ENCODE measurements at regions not wholly inside any gene's neighbourhood (a gene's known extent, or its start where the extent isn't known, plus 50 kb on each side); places are given as distances from the start of the nearest gene placed in this dataset.

GRCh38 chr13:63433546-63434150 is 2018.0 kb upstream of the PCDH20 start:
- Mint-ChIP-seq H3K36me3 (no peaks in the 10 kb centered on the region), H3K27ac (no peak overlapping the region), H3K9me3 (no peaks in the 10 kb centered on the region), H3K4me3 (no peak overlapping the region), H3K4me1 (no peaks in the 10 kb centered on the region), H3K27me3 (no peaks in the 10 kb centered on the region)
- CTCF ChIA-PET = no interaction called here
- DNase-seq = no peak

- no peak for DNase-seq
- no peaks in the 10 kb centered on the region for H3K36me3 Mint-ChIP-seq
- H3K4me1 Mint-ChIP-seq = no peaks in the 10 kb centered on the region
- H3K27me3 Mint-ChIP-seq = no peaks in the 10 kb centered on the region
- no peak overlapping the region for H3K4me3 Mint-ChIP-seq
- peaks cover 7% of the 10 kb centered on the region for H3K9me3 Mint-ChIP-seq
- no peak overlapping the region for H3K27ac Mint-ChIP-seq
- CTCF ChIA-PET = no interaction called here
These were observed 2011.5 kb upstream of the PCDH20 start for GRCh38 chr13:63427170-63427569.

- CTCF ChIA-PET = no interaction called here
- H3K4me1 Mint-ChIP-seq = no peaks in the 10 kb centered on the region
- DNase-seq = no peak
- no peak overlapping the region for H3K27ac Mint-ChIP-seq
- H3K9me3 Mint-ChIP-seq = peaks cover 10% of the 10 kb centered on the region
- no peaks in the 10 kb centered on the region for H3K36me3 Mint-ChIP-seq
- no peak overlapping the region for H3K4me3 Mint-ChIP-seq
- no peaks in the 10 kb centered on the region for H3K27me3 Mint-ChIP-seq
These were observed 2009.5 kb upstream of the PCDH20 start for GRCh38 chr13:63425131-63425530.

- CTCF ChIA-PET = no interaction called here
- no peaks in the 10 kb centered on the region for H3K36me3 Mint-ChIP-seq
- H3K4me1 Mint-ChIP-seq = no peaks in the 10 kb centered on the region
These were observed 2005.5 kb upstream of the PCDH20 start for GRCh38 chr13:63421123-63421522.

GRCh38 chr13:63420685-63421084 is 2005.0 kb upstream of the PCDH20 start:
- Mint-ChIP-seq H3K9me3 (peaks cover 11% of the 10 kb centered on the region), H3K27ac (no peak overlapping the region), H3K4me3 (no peak overlapping the region), H3K27me3 (no peaks in the 10 kb centered on the region), H3K36me3 (no peaks in the 10 kb centered on the region), H3K4me1 (no peaks in the 10 kb centered on the region)
- CTCF ChIA-PET = no interaction called here
- DNase-seq = no peak

More at GRCh38 chr13:63421123-63421522, 2005.5 kb upstream of the PCDH20 start:
- no peaks in the 10 kb centered on the region for H3K27me3 Mint-ChIP-seq
- no peak for DNase-seq
- no peak overlapping the region for H3K27ac Mint-ChIP-seq
- H3K9me3 Mint-ChIP-seq = peaks cover 11% of the 10 kb centered on the region
- H3K4me3 Mint-ChIP-seq = no peak overlapping the region

GRCh38 chr13:63414247-63414646 is 1998.6 kb upstream of the PCDH20 start:
- no peak overlapping the region for H3K4me3 Mint-ChIP-seq
- no peaks in the 10 kb centered on the region for H3K36me3 Mint-ChIP-seq
- no peak overlapping the region for H3K27ac Mint-ChIP-seq
- CTCF ChIA-PET = no interaction called here
- peaks cover 2% of the 10 kb centered on the region for H3K9me3 Mint-ChIP-seq
- no peaks in the 10 kb centered on the region for H3K4me1 Mint-ChIP-seq
- no peak for DNase-seq
- no peaks in the 10 kb centered on the region for H3K27me3 Mint-ChIP-seq

- Mint-ChIP-seq H3K27me3 (no peaks in the 10 kb centered on the region), H3K27ac (no peak overlapping the region), H3K4me3 (no peak overlapping the region), H3K4me1 (no peaks in the 10 kb centered on the region), H3K9me3 (peaks cover 4% of the 10 kb centered on the region), H3K36me3 (no peaks in the 10 kb centered on the region)
- CTCF ChIA-PET = no interaction called here
- DNase-seq = no peak
These were observed 1994.2 kb upstream of the PCDH20 start for GRCh38 chr13:63409791-63410351.

GRCh38 chr13:63408331-63409189 is 1992.9 kb upstream of the PCDH20 start:
- Mint-ChIP-seq H3K36me3 (no peaks in the 10 kb centered on the region), H3K27me3 (no peaks in the 10 kb centered on the region), H3K4me3 (no peak overlapping the region), H3K27ac (no peak overlapping the region), H3K9me3 (peaks cover 5% of the 10 kb centered on the region), H3K4me1 (no peaks in the 10 kb centered on the region)
- DNase-seq = no peak
- CTCF ChIA-PET = no interaction called here

GRCh38 chr13:63403733-63404132 is 1988.1 kb upstream of the PCDH20 start:
- Mint-ChIP-seq H3K4me3 (no peak overlapping the region), H3K9me3 (peaks cover 8% of the 10 kb centered on the region), H3K4me1 (no peaks in the 10 kb centered on the region), H3K27me3 (no peaks in the 10 kb centered on the region), H3K36me3 (no peaks in the 10 kb centered on the region), H3K27ac (no peak overlapping the region)
- CTCF ChIA-PET = no interaction called here
- no peak for DNase-seq

GRCh38 chr13:63396746-63397145 is 1981.1 kb upstream of the PCDH20 start:
- H3K9me3 Mint-ChIP-seq = peaks cover 3% of the 10 kb centered on the region
- no peaks in the 10 kb centered on the region for H3K27me3 Mint-ChIP-seq
- no peaks in the 10 kb centered on the region for H3K36me3 Mint-ChIP-seq
- H3K27ac Mint-ChIP-seq = no peak overlapping the region
- DNase-seq = no peak
- no peaks in the 10 kb centered on the region for H3K4me1 Mint-ChIP-seq
- H3K4me3 Mint-ChIP-seq = no peak overlapping the region
- CTCF ChIA-PET = no interaction called here

GRCh38 chr13:63393112-63393511 is 1977.5 kb upstream of the PCDH20 start:
- Mint-ChIP-seq H3K4me1 (no peaks in the 10 kb centered on the region), H3K36me3 (no peaks in the 10 kb centered on the region)
- CTCF ChIA-PET = no interaction called here

GRCh38 chr13:63389756-63390155 is 1974.1 kb upstream of the PCDH20 start:
- no peaks in the 10 kb centered on the region for H3K27me3 Mint-ChIP-seq

More at GRCh38 chr13:63393112-63393511, 1977.5 kb upstream of the PCDH20 start:
- H3K27ac Mint-ChIP-seq = no peak overlapping the region
- H3K4me3 Mint-ChIP-seq = no peak overlapping the region
- no peak for DNase-seq
- no peaks in the 10 kb centered on the region for H3K27me3 Mint-ChIP-seq
- H3K9me3 Mint-ChIP-seq = peaks cover 5% of the 10 kb centered on the region

GRCh38 chr13:63381078-63381859 is 1965.6 kb upstream of the PCDH20 start:
- Mint-ChIP-seq H3K27me3 (no peaks in the 10 kb centered on the region), H3K4me1 (no peaks in the 10 kb centered on the region), H3K36me3 (peaks cover 1% of the 10 kb centered on the region), H3K9me3 (peaks cover 8% of the 10 kb centered on the region), H3K27ac (no peak overlapping the region), H3K4me3 (no peak overlapping the region)
- DNase-seq = no peak
- CTCF ChIA-PET = no interaction called here

More at GRCh38 chr13:63389756-63390155, 1974.1 kb upstream of the PCDH20 start:
- CTCF ChIA-PET = no interaction called here
- Mint-ChIP-seq H3K4me1 (no peaks in the 10 kb centered on the region), H3K4me3 (no peak overlapping the region), H3K9me3 (peaks cover 8% of the 10 kb centered on the region), H3K36me3 (no peaks in the 10 kb centered on the region), H3K27ac (no peak overlapping the region)
- DNase-seq = no peak

GRCh38 chr13:63377986-63378385 is 1962.3 kb upstream of the PCDH20 start:
- H3K4me3 Mint-ChIP-seq = no peak overlapping the region
- CTCF ChIA-PET = no interaction called here
- no peak for DNase-seq
- no peaks in the 10 kb centered on the region for H3K4me1 Mint-ChIP-seq
- H3K9me3 Mint-ChIP-seq = peaks cover 5% of the 10 kb centered on the region
- no peak overlapping the region for H3K27ac Mint-ChIP-seq
- peaks cover 1% of the 10 kb centered on the region for H3K36me3 Mint-ChIP-seq
- H3K27me3 Mint-ChIP-seq = no peaks in the 10 kb centered on the region

Measured in activated naive CD4-positive, alpha-beta T cell treated with anti-CD3 and anti-CD28 coated beads, Interleukin-2, amount 10 ng/mL, durations not matched to agents 7 days and 5 days (primary cell).